HepG2 (cell line): ENCODE measurements at regions not wholly inside any gene's neighbourhood (a gene's known extent, or its start where the extent isn't known, plus 50 kb on each side); places are given as distances from the start of the nearest gene placed in this dataset.

Experiments
- ATAC-seq: fragments of 200-7000 bp; cut with Tn5 transposase; 3 replicates; pipeline ENCODE4 v1.9.1; 2020; ENCODE audit warnings: mild to moderate bottlenecking, moderate library complexity
- BruUV-seq: library from RNA; stranded (reverse); fragments of 400-500 nt; replicated peaks from 2 replicates; lab custom pipeline; 2021; lab: Mats Ljungman, UMichigan
- CTCF ChIA-PET: fragments of 300-600 bp; formaldehyde crosslinking; extraction: SDS; loops from one replicate; lab custom pipeline; 2021; ENCODE audit warnings: low total read pairs, inconsistent platforms, low intra/inter-chr PET ratio; lab: Yijun Ruan, JAX
- POLR2A ChIA-PET: fragments of 350-600 bp; sonication (Branson Sonifier 250); formaldehyde crosslinking; loops from one replicate; lab custom pipeline; 2020; ENCODE audit warnings: antibody characterized with exemption, inconsistent platforms; lab: Yijun Ruan, JAX
- DNase-seq: peaks from one replicate; pipeline ENCODE4 v3.0.0-alpha.2; 2015; ENCODE audit warnings: low spot score
- FAIRE-seq: peaks from 3 replicates; lab custom pipeline; 2011; peaks lifted over from hg19 to GRCh38; lab: Jason Lieb, UNC
- H2AFZ ChIP-seq: one replicate; pipeline ENCODE4 v1.6.1; 2011; ENCODE audit warnings: low read length, inconsistent platforms
- H3K27ac ChIP-seq: fragments of 300-600 bp; 3 replicates; pipeline ENCODE4 v1.8.0; 2011; ENCODE audit warnings: mixed run types, mild to moderate bottlenecking, mixed read lengths, low read length, inconsistent platforms; ENCODE audit not compliant: insufficient read depth; ENCODE audit errors: extremely low read length
- H3K27me3 ChIP-seq, 2 experiments: fragments of 200-600 bp in 1 of 2; 2 replicates in 1 of 2; 3 replicates in 1 of 2; pipeline versions ENCODE4 v1.6.0 to v1.8.0; 2011; ENCODE audit warnings: low read length in 2 of 2, mild to moderate bottlenecking in 2 of 2, moderate library complexity in 2 of 2, inconsistent platforms in 1 of 2; ENCODE audit not compliant: insufficient read depth in 2 of 2, control insufficient read depth in 1 of 2
- H3K36me3 ChIP-seq, 2 experiments: fragments of 200-600 bp in 1 of 2; replicated peaks in 1 of 2; 2 replicates in 1 of 2; 3 replicates in 1 of 2; pipeline versions ENCODE4 v1.5.1 to v1.8.0; 2011; ENCODE audit warnings: low read length in 2 of 2, inconsistent platforms in 1 of 2; ENCODE audit not compliant: insufficient read depth in 2 of 2, control insufficient read depth in 1 of 2
- H3K4me1 ChIP-seq: 2 replicates; pipeline ENCODE4 v1.5.1; 2012; ENCODE audit warnings: low read length, inconsistent platforms; ENCODE audit not compliant: insufficient read depth
- H3K4me2 ChIP-seq: 2 replicates; pipeline ENCODE4 v1.6.0; 2011; ENCODE audit warnings: low read depth, low read length, inconsistent platforms
- H3K4me3 ChIP-seq, 3 experiments: fragments of 200-600 bp in 1 of 3; sonication (generic), shearing (Covaris generic) in 1 of 3; replicated peaks in 1 of 3; 2 replicates each; pipeline ENCODE4 v1.5.1; 2011 to 2016; ENCODE audit warnings: low read length in 3 of 3, inconsistent platforms in 2 of 3, low read depth in 2 of 3, mild to moderate bottlenecking in 2 of 3, control low read depth in 1 of 3, mixed read lengths in 1 of 3; ENCODE audit not compliant: insufficient read depth in 1 of 3
- H3K79me2 ChIP-seq: one replicate; pipeline ENCODE4 v1.6.1; 2011; ENCODE audit warnings: low read length, inconsistent platforms; ENCODE audit not compliant: insufficient read depth
- H3K9ac ChIP-seq: 2 replicates; pipeline ENCODE4 v1.6.0; 2011; ENCODE audit warnings: mild to moderate bottlenecking, low read depth, low read length, inconsistent platforms; ENCODE audit not compliant: insufficient read depth
- H3K9me3 ChIP-seq: 2 replicates; pipeline ENCODE4 v1.5.1; 2012; ENCODE audit warnings: mild to moderate bottlenecking, low read length
- H4K20me1 ChIP-seq: 2 replicates; pipeline ENCODE4 v1.6.0; 2011; ENCODE audit warnings: inconsistent platforms, mild to moderate bottlenecking, low read length, moderate library complexity; ENCODE audit not compliant: insufficient read depth
- CREB1 ChIP-seq, 2 experiments: fragments of 450-650 bp in 1 of 2; IDR thresholded peaks; 2 replicates each; pipeline ENCODE4 v1.6.1; 2016 to 2017; ENCODE audit warnings: control low read depth in 1 of 2, mild to moderate bottlenecking in 1 of 2, missing compliant biosample characterization in 1 of 2, missing genetic modification characterization in 1 of 2
- NR2C2 ChIP-seq: sonication (generic); formaldehyde crosslinking; IDR thresholded peaks from 2 replicates; pipeline ENCODE4 v1.4.0; 2020; ENCODE audit warnings: missing genetic modification reagents, mild to moderate bottlenecking, moderate library complexity, borderline replicate concordance
- TFDP1 ChIP-seq: IDR thresholded peaks from 2 replicates; pipeline ENCODE4 v1.6.1; 2016; ENCODE audit warnings: missing compliant biosample characterization, missing genetic modification reagents, borderline replicate concordance
- ZNF567 ChIP-seq: sonication (generic); formaldehyde crosslinking; IDR thresholded peaks from 2 replicates; pipeline ENCODE4 v1.8.1; 2023; ENCODE audit warnings: mild to moderate bottlenecking, missing genetic modification reagents, borderline replicate concordance
- ZNF772 ChIP-seq: sonication (generic); formaldehyde crosslinking; IDR thresholded peaks from 2 replicates; pipeline ENCODE4 v1.5.0; 2020; ENCODE audit warnings: mild to moderate bottlenecking, missing genetic modification reagents
- WGBS: methylation state at CpG from one replicate; pipeline ENCODE4 v1.1.6; 2017; ENCODE audit warnings: low lambda C conversion rate; 5-methylcytosine and 5-hydroxymethylcytosine counted together
- in situ Hi-C: cut with HindIII; loops from 2 replicates; pipeline ENCODE4 v1.10.0; 2017; ENCODE audit warnings: low pct_unique_long_range_greater_than_20kb; ENCODE audit not compliant: extremely low pct_ligation_motif_present
- intact Hi-C: fragments of 100-400 bp; cut with micrococcal nuclease; formaldehyde crosslinking; loops from one replicate; pipeline ENCODE4 v1.10.0; 2022; ENCODE audit not compliant: unreplicated experiment
- TF ChIP-seq, protein P1 (sequence below): sonication (generic); formaldehyde crosslinking; IDR thresholded peaks from 2 replicates; pipeline ENCODE4 v1.4.0; 2020; ENCODE audit warnings: missing genetic modification reagents, borderline replicate concordance
- TF ChIP-seq, protein P2 (sequence below): IDR thresholded peaks from 2 replicates; pipeline ENCODE4 v1.6.1; 2018; ENCODE audit warnings: missing genetic modification reagents

GRCh38 chr5:117733051-117733450, 1158.4 kb upstream of the SEMA6A start:
- no peaks in the 10 kb centered on the region for H3K79me2 ChIP-seq
- ATAC-seq = no peak
- no peak for DNase-seq
- H3K4me1 ChIP-seq = no peaks in the 10 kb centered on the region
- H3K4me2 ChIP-seq = no peak overlapping the region
- BruUV-seq = no TSS peak
- no peak overlapping the region for H3K27ac ChIP-seq
- H3K9ac ChIP-seq = no peak overlapping the region
- no peaks in the 10 kb centered on the region for H3K9me3 ChIP-seq
- intact Hi-C loops (no loop called here), in situ Hi-C loops (no loop called here)
- WGBS = 22% methylated on average over 2 of the region's 2 CpGs
- no peak for FAIRE-seq
- no peaks in the 10 kb centered on the region for H3K27me3 ChIP-seq
- no peak overlapping the region for H3K4me3 ChIP-seq
- no peak for TF ChIP-seq NR2C2 (CRISPR knock-in tag)
- TF ChIP-seq ZNF772 (CRISPR knock-in tag) = no peak
- TF ChIP-seq, protein P1, sequence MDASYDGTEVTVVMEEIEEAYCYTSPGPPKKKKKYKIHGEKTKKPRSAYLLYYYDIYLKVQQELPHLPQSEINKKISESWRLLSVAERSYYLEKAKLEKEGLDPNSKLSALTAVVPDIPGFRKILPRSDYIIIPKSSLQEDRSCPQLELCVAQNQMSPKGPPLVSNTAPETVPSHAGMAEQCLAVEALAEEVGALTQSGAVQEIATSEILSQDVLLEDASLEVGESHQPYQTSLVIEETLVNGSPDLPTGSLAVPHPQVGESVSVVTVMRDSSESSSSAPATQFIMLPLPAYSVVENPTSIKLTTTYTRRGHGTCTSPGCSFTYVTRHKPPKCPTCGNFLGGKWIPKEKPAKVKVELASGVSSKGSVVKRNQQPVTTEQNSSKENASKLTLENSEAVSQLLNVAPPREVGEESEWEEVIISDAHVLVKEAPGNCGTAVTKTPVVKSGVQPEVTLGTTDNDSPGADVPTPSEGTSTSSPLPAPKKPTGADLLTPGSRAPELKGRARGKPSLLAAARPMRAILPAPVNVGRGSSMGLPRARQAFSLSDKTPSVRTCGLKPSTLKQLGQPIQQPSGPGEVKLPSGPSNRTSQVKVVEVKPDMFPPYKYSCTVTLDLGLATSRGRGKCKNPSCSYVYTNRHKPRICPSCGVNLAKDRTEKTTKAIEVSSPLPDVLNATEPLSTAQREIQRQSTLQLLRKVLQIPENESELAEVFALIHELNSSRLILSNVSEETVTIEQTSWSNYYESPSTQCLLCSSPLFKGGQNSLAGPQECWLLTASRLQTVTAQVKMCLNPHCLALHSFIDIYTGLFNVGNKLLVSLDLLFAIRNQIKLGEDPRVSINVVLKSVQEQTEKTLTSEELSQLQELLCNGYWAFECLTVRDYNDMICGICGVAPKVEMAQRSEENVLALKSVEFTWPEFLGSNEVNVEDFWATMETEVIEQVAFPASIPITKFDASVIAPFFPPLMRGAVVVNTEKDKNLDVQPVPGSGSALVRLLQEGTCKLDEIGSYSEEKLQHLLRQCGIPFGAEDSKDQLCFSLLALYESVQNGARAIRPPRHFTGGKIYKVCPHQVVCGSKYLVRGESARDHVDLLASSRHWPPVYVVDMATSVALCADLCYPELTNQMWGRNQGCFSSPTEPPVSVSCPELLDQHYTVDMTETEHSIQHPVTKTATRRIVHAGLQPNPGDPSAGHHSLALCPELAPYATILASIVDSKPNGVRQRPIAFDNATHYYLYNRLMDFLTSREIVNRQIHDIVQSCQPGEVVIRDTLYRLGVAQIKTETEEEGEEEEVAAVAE (CRISPR knock-in tag) = no peak
- 0 out of 2 replicates have a peak, but pooled peaks have one; percentile 15 for TF ChIP-seq CREB1 (IDR thresholded peaks at IDR 0.05)
- no peak for TF ChIP-seq CREB1 (CRISPR knock-in tag; IDR thresholded peaks at IDR 0.05)
- no peak for TF ChIP-seq TFDP1 (CRISPR knock-in tag)
- TF ChIP-seq, protein P2, sequence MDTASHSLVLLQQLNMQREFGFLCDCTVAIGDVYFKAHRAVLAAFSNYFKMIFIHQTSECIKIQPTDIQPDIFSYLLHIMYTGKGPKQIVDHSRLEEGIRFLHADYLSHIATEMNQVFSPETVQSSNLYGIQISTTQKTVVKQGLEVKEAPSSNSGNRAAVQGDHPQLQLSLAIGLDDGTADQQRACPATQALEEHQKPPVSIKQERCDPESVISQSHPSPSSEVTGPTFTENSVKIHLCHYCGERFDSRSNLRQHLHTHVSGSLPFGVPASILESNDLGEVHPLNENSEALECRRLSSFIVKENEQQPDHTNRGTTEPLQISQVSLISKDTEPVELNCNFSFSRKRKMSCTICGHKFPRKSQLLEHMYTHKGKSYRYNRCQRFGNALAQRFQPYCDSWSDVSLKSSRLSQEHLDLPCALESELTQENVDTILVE (CRISPR knock-in tag) = no peak
- TF ChIP-seq ZNF567 (CRISPR knock-in tag) = no peak
- no peak overlapping the region for H2AFZ ChIP-seq
- POLR2A ChIA-PET = no interaction called here
- CTCF ChIA-PET = no interaction called here
- H3K36me3 ChIP-seq = no peaks in the 10 kb centered on the region
- H4K20me1 ChIP-seq = no peaks in the 10 kb centered on the region
